MCF 10A (cell line): ENCODE measurements at regions not wholly inside any gene's neighbourhood (a gene's known extent, or its start where the extent isn't known, plus 50 kb on each side); places are given as distances from the start of the nearest gene placed in this dataset.

Experiments used
- BruUV-seq: library from RNA; stranded (reverse); fragments of 400-500 nt; replicated peaks from 2 replicates; lab custom pipeline; 2021; lab: Mats Ljungman, UMichigan
- CTCF ChIA-PET: fragments of 300-600 bp; sonication (Branson Sonifier 250); formaldehyde crosslinking; extraction: SDS; loops from one replicate; lab custom pipeline; 2021; ENCODE audit warnings: antibody characterized with exemption, inconsistent platforms; lab: Yijun Ruan, JAX
- POLR2A ChIA-PET: fragments of 300-600, 350-650 bp; sonication (Branson Sonifier 250); formaldehyde crosslinking; extraction: SDS; loops from one replicate; lab custom pipeline; 2020; ENCODE audit warnings: antibody characterized with exemption, inconsistent platforms; lab: Yijun Ruan, JAX
- DNase-seq: peaks from one replicate; pipeline ENCODE4 v3.0.0-alpha.2; 2018; ENCODE audit not compliant: unreplicated experiment
- H3K27ac Mint-ChIP-seq: one replicate; pipeline ENCODE4 v1.8.0; 2022; ENCODE audit warnings: mild to moderate bottlenecking, low read depth, mixed read lengths; ENCODE audit not compliant: unreplicated experiment
- H3K27me3 Mint-ChIP-seq: one replicate; pipeline ENCODE4 v1.8.0; 2022; ENCODE audit warnings: mixed read lengths; ENCODE audit not compliant: insufficient read depth, unreplicated experiment
- H3K36me3 Mint-ChIP-seq: one replicate; pipeline ENCODE4 v1.8.0; 2022; ENCODE audit warnings: mild to moderate bottlenecking, moderate library complexity, mixed read lengths; ENCODE audit not compliant: insufficient read depth, unreplicated experiment
- H3K4me1 Mint-ChIP-seq: one replicate; pipeline ENCODE4 v1.8.0; 2022; ENCODE audit warnings: mixed read lengths; ENCODE audit not compliant: insufficient read depth, unreplicated experiment
- H3K4me3 Mint-ChIP-seq: one replicate; pipeline ENCODE4 v1.8.0; 2022; ENCODE audit warnings: mild to moderate bottlenecking, moderate library complexity, mixed read lengths; ENCODE audit not compliant: unreplicated experiment
- H3K9me3 Mint-ChIP-seq: one replicate; pipeline ENCODE4 v1.8.0; 2022; ENCODE audit warnings: mixed read lengths; ENCODE audit not compliant: unreplicated experiment
- intact Hi-C: fragments of 100-400 bp; cut with micrococcal nuclease; formaldehyde crosslinking; loops from 2 replicates; pipeline ENCODE4 v1.14.1; 2022
- TF ChIP-seq, protein P1 (sequence below): fragments of 200-600 bp; IDR thresholded peaks from one replicate; pipeline ENCODE4 v1.8.0; 2022; ENCODE audit warnings: antibody characterized with exemption, mild to moderate bottlenecking; ENCODE audit not compliant: unreplicated experiment

DNA sequence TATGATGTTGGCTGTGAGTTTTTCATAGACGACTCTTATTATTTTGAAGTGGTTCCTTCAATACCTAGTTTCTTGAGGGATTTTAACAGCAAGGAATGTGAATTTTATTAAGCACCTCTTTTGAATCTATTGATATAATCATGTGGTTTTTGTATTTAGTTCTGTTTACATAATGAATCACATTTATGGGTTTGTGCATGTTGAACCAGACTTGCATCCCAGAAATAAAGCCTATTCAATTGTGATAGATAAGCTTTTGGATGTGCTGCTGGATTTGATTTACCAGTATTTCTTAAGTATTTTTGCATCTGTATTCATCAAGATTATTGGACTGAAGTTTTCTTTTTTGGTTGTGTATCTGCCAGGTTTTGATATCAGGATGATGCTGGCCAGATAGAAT, 131.6 kb upstream of the SCN7A start:
- ChIA-PET POLR2A (interaction anchor here (0.7 kb wide), 1 partner anchor 891 kb away, joined by 3 read pairs; no protein-coding TSS in a partner anchor), CTCF (interaction anchor here (0.6 kb wide), 1 partner anchor 952 kb away, joined by 3 read pairs; no protein-coding TSS in a partner anchor)
- BruUV-seq: no TSS peak
- DNase-seq: no peak
- H3K27me3 Mint-ChIP-seq: no peaks in the 10 kb centered on the region
- no peaks in the 10 kb centered on the region for H3K9me3 Mint-ChIP-seq
- H3K27ac Mint-ChIP-seq: no peak overlapping the region
- no peaks in the 10 kb centered on the region for H3K4me1 Mint-ChIP-seq
- H3K4me3 Mint-ChIP-seq: no peak overlapping the region
- intact Hi-C loops: loop anchor here (5.0 kb wide), 1 partner anchor 587 kb away; no protein-coding TSS in a partner anchor
- no peaks in the 10 kb centered on the region for H3K36me3 Mint-ChIP-seq
- TF ChIP-seq, protein P1, sequence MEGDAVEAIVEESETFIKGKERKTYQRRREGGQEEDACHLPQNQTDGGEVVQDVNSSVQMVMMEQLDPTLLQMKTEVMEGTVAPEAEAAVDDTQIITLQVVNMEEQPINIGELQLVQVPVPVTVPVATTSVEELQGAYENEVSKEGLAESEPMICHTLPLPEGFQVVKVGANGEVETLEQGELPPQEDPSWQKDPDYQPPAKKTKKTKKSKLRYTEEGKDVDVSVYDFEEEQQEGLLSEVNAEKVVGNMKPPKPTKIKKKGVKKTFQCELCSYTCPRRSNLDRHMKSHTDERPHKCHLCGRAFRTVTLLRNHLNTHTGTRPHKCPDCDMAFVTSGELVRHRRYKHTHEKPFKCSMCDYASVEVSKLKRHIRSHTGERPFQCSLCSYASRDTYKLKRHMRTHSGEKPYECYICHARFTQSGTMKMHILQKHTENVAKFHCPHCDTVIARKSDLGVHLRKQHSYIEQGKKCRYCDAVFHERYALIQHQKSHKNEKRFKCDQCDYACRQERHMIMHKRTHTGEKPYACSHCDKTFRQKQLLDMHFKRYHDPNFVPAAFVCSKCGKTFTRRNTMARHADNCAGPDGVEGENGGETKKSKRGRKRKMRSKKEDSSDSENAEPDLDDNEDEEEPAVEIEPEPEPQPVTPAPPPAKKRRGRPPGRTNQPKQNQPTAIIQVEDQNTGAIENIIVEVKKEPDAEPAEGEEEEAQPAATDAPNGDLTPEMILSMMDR: no peak

DNA sequence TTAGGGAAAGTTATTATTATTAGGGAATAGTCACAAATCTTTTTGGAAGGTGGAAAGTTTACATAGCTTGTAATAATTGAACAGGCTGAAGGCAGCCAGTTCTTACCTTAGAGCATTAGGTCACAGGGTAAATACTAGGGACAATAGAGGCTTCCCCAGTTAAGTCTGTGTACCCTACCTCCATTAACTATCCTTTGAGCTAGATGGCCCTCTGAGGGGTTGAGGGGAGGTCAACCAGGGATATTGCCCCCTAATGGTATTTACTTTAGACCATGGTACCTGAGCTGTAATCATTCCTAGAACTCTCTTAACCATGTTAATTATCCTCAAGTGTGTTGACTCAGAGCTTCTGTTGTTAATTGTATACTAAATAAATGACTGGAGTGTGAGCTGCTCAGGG, 120.5 kb upstream of the SCN7A start:
- Mint-ChIP-seq H3K27me3 (no peaks in the 10 kb centered on the region), H3K4me3 (no peak overlapping the region), H3K4me1 (no peaks in the 10 kb centered on the region), H3K9me3 (peaks cover 5% of the 10 kb centered on the region), H3K36me3 (no peaks in the 10 kb centered on the region), H3K27ac (no peak overlapping the region)
- POLR2A ChIA-PET: no interaction called here
- CTCF ChIA-PET: no interaction called here
- BruUV-seq: no TSS peak
- TF ChIP-seq, protein P1: no peak
- no peak for DNase-seq
- intact Hi-C loops: no loop called here

- ChIA-PET POLR2A (interaction anchor here (0.8 kb wide), 1 partner anchor 21 kb away, joined by 3 read pairs; no protein-coding TSS in a partner anchor), CTCF (no interaction called here)
- Mint-ChIP-seq H3K27ac (no peak overlapping the region), H3K27me3 (no peaks in the 10 kb centered on the region), H3K36me3 (no peaks in the 10 kb centered on the region), H3K4me1 (no peaks in the 10 kb centered on the region), H3K9me3 (peaks cover under 1% of the 10 kb centered on the region), H3K4me3 (no peak overlapping the region)
- TF ChIP-seq, protein P1: no peak
- no peak for DNase-seq
- intact Hi-C loops: no loop called here
- no TSS peak for BruUV-seq
These were observed 120.0 kb upstream of the SCN7A start for GRCh38 chr2:166614029-166614428.

DNA sequence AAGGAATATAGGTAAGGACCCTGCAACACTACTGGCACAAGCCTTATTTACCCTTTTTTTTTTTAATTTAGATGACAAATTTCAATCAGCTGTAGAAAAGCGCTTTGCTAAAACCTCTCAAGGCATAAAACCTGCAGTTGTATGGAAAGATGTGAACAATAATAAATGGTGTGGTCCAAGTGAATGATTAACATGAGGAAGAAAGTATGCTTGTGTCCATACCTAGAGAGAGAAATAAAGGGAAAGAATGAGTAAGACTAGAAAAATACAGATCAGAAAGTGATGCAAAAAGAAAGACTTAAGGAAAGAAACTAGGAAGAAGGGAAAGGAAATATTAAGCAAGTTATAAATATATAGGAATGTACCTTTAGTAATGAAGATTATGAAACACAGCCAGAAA, 119.2 kb upstream of the SCN7A start:
- H3K9me3 Mint-ChIP-seq: no peaks in the 10 kb centered on the region
- H3K27me3 Mint-ChIP-seq: no peaks in the 10 kb centered on the region
- no peaks in the 10 kb centered on the region for H3K36me3 Mint-ChIP-seq
- H3K4me1 Mint-ChIP-seq: no peaks in the 10 kb centered on the region
- intact Hi-C loops: no loop called here
- CTCF ChIA-PET: no interaction called here
- no TSS peak for BruUV-seq
- TF ChIP-seq, protein P1: no peak
- no peak for DNase-seq
- no peak overlapping the region for H3K27ac Mint-ChIP-seq
- H3K4me3 Mint-ChIP-seq: no peak overlapping the region
- POLR2A ChIA-PET: no interaction called here
